VCaP (cell line): ENCODE measurements at regions not wholly inside any gene's neighbourhood (a gene's known extent, or its start where the extent isn't known, plus 50 kb on each side); places are given as distances from the start of the nearest gene placed in this dataset.

Source experiments
- H3K27ac ChIP-seq: fragments of 450-650 bp; 2 replicates; pipeline ENCODE4 v1.5.1; 2017
- TF ChIP-seq, protein P1 (sequence below): fragments of 450-650 bp; conservative IDR thresholded peaks from 2 replicates; pipeline ENCODE4 v1.5.1; 2017; ENCODE audit warnings: mild to moderate bottlenecking, moderate library complexity

DNA sequence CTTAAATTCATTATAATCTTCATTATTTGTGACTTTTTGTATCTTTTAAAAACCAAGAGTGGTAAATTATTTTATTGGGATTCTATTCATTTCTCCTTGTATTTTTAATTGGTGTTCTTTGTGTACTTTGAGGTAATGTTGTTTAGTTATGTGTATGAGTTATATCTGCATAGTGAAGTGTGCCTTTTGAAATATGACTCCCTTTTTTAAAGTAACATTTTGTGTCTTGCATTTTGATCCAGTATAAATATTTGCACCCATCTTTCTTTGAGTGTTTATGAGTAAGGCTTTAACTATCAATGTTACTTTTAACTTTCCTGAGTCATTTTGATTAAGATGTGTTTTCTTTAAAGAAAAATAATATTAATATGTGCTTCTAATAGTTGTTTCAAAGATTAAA, 90.0 kb upstream of the MYOCD start:
- H3K27ac ChIP-seq = no peak overlapping the region
- TF ChIP-seq, protein P1, sequence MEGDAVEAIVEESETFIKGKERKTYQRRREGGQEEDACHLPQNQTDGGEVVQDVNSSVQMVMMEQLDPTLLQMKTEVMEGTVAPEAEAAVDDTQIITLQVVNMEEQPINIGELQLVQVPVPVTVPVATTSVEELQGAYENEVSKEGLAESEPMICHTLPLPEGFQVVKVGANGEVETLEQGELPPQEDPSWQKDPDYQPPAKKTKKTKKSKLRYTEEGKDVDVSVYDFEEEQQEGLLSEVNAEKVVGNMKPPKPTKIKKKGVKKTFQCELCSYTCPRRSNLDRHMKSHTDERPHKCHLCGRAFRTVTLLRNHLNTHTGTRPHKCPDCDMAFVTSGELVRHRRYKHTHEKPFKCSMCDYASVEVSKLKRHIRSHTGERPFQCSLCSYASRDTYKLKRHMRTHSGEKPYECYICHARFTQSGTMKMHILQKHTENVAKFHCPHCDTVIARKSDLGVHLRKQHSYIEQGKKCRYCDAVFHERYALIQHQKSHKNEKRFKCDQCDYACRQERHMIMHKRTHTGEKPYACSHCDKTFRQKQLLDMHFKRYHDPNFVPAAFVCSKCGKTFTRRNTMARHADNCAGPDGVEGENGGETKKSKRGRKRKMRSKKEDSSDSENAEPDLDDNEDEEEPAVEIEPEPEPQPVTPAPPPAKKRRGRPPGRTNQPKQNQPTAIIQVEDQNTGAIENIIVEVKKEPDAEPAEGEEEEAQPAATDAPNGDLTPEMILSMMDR = no peak

DNA sequence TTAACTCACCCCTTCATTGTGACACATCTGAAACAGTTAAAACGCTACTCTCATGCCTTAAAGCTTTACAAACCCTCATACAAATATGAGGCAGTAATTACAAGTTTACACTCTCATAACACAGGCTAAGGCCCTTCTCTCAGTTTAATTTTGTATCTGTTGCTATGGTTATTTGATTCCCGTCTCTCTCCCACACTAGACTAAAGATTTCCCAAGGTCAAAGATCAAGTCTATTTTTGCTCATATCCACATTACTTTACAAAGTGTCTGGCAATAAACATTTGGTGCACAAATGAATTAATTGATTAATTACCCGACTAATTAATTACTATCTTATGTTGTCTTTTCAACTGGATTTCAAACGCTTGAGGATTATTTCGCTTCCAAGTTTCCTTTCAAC, 86.4 kb upstream of the MYOCD start:
- TF ChIP-seq, protein P1 = no peak
- no peak overlapping the region for H3K27ac ChIP-seq

DNA sequence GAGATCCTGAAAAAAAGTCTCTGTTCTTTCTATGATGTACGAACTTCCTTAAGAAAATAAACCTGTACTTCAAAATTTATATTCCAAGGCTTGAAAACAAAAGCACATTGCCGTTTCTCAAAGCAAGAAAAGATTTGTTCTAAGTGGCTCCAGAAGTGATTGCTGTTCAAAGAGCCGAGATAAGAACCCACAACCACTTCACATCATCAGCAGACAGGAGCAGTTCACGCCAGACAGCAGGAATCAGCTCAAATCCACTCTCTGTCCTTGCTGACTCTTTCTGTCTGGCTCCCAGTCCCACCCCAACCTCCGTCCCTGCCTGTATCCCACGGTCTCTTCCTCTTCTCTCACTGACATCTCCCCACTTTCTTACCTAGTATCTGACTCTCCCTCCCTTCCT, 85.0 kb upstream of the MYOCD start:
- TF ChIP-seq, protein P1 = no peak
- no peak overlapping the region for H3K27ac ChIP-seq

DNA sequence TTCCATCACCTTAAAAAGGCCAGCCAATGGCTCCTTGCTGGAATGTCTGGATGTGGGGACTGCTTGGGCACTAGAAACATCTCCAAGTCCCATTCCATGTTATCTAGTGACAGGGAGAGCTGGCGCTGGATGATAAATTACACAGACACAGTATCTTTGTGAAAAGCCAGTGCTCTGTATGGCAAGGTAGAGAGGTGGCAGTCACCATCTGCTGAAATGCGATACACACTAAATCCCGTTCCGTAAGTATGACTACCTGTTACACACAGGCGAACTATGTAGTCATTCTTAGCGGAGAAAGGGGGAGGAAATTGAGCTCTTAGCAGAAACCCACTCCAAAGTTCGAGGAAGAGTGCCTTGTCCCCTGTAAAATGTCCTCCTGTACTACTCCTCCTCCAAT, 81.0 kb upstream of the MYOCD start:
- H3K27ac ChIP-seq = no peak overlapping the region
- TF ChIP-seq, protein P1 = no peak

DNA sequence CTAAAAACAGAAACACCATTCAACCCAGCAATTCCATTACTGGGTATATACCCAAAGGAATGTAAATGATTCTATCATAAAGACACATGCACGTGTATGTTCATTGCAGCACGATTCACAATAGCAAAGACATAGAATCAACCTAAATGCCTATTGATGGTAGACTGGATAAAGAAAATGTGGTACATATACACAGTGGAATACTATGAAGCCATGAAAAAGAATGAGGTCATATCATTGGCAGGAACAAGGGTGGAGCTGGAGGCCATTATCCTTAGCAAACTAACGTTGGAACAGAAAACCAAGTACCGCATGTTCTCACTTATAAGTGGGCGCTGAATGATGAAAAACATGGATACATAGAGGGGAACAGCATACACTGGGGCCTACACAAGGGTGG, 77.2 kb upstream of the MYOCD start:
- H3K27ac ChIP-seq = no peak overlapping the region
- TF ChIP-seq, protein P1 = no peak

DNA sequence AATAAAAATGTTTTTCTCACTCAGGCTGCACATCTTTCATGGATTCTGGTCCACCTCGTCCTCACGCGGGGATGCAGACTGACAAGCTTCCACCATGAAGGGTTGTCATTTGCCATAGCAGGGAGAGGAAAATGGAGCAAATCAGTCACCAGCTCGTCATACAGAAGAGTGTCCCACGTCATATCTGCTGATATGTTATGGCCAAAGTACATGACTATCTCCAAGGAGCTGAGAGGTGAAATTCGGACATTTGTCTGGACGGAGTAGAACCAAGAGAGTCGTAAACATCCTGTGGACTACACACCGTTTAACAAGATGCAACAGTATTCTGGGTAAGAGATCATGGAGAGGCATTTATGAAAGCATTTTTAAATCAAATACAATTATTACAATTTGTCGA, 75.3 kb upstream of the MYOCD start:
- TF ChIP-seq, protein P1 = no peak
- H3K27ac ChIP-seq = no peak overlapping the region

DNA sequence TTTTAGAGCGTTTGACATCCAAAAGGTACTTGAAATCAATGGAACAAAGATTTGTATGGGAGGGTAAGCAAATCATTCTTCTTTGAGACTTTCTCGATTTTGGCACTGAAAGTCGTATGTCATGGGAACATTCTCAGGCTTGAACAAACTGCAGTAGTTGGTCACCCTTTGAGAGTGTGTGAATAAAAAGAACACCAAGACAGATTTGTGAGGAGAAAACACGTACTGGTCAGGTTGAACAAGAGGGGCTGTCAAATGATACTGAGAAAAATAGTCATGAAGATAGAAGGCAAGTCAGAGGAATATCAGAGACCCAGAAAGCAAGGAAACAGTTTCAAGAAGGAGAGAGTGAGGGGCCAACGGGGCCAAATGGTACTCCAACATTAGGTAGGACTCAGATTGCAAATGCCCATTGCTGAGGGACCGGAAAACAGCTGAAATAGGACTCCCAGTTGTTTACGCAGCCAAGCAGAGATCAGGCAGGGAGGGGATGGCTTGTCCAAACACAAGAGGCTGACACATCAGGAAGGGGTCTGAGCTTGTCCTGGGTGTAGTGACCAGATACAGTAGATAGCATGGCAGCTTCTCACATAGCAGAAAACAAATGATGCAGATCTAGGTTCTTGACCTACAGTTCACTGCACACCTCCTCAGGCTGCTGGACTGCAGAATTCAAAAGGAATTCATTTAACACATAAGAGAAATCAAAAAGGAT, 74.5 kb upstream of the MYOCD start:
- TF ChIP-seq, protein P1 = no peak
- no peak overlapping the region for H3K27ac ChIP-seq
